Stimulated activated CD4-positive, alpha-beta T cell treated with anti-CD3 and anti-CD28 coated beads, TNF-alpha, amount 100 ng/mL, for 4 hours (primary cell): ENCODE measurements at regions not wholly inside any gene's neighbourhood (a gene's known extent, or its start where the extent isn't known, plus 50 kb on each side); places are given as distances from the start of the nearest gene placed in this dataset.

ENCODE experiments used
- DNase-seq, 3 experiments: peaks; one replicate each; pipeline ENCODE4 v3.0.0-alpha.2; 2020; ENCODE audit warnings: low read depth in 3 of 3

DNA sequence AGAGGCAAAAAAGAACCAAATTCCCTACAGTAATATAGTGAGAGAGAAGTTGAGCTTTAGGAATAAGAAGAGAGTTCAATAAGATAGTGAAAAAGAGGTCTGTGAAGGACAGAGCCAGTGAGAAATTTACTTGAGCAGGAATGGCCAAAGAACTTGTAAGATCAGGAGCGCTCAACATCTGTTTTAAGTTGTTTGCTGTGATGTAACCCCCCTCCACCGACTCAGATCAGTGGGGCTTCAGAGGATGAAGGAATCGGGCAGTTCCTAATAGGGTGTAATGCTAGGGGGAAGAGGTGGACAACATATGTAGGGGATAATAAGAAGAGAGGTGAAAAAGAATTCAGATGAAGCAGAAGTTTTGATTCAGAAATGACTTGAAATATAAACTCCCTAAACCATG is 85.3 kb upstream of the FNDC3A start:
- no peak for DNase-seq

- DNase-seq = no peak
Observed at GRCh38 chr13:48891586-48891985, 84.1 kb upstream of the FNDC3A start.

DNA sequence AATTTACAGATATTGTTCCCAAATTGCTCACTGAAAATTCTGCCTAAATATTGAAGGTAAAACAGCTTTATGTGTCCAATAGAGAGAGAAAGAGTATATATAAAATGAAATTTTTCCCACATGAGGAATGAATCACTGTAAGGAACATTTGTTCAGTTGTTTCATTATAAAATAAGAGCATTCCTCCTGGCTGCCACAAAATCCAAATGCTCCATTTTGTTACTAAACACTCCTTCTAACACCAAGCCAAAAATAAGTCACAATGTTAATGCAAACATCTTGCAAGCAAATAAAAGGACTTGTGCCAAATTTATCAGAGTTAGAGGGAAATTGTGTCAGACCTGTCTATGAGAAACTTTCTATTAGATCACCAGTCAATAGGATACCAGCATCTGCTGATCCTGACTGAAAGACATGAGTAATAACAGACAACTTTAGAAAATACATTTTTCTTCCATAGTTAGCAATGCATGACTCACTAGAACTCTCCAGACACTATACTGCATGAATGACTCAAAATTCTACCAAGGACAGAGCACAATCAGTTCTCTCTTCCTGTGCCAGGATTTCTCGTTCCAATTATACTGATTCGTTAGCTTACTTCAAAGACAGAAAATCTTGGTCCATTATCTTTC is 83.5 kb upstream of the FNDC3A start:
- no peak for DNase-seq

DNA sequence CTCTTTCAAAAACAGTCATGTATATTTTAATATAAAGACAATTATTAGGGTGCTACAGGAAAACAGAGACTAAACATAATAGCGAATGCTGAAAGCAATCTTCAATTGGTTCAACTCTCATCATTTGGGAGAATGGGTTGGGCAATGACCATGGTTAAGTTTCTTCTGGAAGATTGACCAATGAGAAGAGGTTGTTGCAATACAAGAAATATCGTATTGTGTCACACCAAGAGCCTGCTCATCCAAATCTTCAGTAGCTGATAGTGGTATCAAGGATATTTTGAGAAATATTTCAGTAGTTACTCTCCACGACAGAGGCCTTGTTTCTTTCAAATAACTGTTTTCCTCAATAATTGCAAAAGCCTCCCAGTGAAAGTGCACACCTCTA is 83.0 kb upstream of the FNDC3A start:
- no peak for DNase-seq

- no peak for DNase-seq
Observed at GRCh38 chr13:48896312-48896711, 79.4 kb upstream of the FNDC3A start.

GRCh38 chr13:48901781-48902180 is 73.9 kb upstream of the FNDC3A start:
- no peak for DNase-seq

DNA sequence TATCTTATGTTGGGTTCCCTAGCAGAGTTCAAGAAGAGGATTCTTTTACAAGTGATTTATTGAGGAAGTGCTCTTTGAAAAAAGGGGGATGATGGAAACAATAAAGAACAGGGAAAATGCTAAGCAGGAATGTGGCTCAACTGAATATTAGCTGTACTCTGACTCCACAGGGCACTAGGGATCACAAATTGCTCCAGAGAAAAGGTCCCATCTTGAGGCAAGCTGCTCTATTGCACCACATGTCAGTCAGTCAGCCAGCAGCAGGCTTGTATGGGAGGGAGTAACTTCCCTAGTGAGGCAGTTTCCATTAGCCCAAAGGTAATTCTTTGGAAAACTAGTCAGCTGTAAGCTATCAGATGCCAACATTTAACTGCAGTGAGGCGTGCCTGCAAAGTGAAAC is 73.3 kb upstream of the FNDC3A start:
- no peak for DNase-seq

DNA sequence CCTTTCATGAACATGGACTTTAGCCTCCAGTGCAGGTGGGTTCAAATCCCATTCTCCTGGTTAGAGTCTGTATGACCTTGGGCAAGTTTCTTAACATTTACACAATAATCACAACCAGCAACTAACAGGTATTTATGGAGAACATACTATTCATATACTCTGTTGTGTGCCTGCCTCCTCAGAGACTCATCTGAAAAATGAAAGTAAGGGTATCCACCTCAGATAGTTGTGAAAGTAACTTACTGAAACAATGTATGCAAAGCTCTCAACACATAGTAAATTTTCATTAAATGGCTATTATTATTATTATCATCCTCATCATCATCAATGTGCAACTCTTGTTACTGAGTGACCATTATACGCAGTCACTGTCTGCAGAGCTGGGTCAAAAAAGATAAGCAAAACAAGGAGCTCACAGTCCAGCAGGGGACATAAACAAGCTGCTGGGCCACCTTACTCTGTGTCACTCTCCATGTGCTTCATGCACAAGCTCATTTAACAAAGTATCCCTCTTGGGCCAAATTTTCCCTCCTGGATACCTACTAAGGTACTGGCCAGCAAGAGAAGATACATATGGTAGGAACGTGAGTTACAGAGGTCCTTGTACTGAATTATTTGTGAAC is 70.9 kb upstream of the FNDC3A start:
- no peak for DNase-seq

DNA sequence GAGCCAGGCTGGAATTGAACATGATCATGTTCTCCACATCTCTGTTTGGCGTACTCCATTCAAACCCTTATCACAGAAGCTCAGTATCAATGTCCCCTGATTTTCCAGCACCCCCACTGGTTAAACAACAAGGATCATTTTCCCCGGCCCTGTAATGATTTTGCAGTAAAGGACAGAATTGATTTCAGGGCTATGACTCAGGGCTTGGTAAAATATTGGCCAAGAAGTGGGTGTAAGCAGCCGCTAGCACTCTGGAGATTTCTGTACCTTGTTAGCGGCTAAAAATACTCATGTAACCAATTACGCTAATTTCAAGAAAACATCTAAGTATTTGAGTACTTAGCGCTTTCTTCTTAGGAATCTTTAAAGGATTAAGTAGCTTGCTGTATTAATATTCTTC is 69.5 kb upstream of the FNDC3A start:
- DNase-seq = no peak

- no peak for DNase-seq
Observed at GRCh38 chr13:48908381-48909055, 67.2 kb upstream of the FNDC3A start.

- DNase-seq = no peak
Observed at GRCh38 chr13:48909056-48909389, 66.7 kb upstream of the FNDC3A start.

DNA sequence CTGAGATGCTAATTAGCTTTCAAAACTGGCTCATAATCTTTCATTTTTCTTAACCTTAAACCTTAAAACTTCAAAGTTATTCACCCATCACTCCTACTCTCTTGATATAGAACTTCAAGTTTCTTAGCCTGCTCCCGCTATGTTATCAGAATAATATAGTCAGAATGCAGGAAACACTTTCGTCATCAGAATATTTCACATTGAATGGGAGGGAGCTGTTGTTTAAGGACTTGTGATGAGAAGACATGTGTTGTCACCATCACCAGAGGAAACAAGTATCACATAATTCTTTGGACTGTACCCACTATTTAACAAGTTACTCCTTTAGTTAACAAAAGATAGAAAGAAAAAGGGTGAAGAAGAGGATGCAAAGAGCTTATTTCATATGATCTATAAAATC is 65.0 kb upstream of the FNDC3A start:
- DNase-seq = no peak

DNA sequence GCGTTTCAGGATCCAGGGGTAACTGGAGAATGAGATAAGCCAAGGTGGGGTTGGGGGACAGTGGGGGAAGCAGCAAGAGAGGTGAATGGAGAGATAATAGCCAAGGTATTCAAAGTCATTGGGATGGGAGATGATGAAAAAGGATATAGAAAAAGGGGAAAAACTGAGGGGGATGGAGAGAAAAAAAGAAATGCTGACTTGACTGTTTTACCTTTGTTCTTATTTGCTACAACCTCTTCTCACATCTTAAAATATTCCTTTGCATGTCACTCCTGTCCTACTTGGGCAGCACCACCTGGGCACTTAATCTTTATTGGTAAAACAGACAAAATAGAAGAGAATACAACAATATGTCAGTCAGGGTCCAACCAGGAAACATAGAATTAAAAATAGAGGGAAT is 56.0 kb upstream of the FNDC3A start:
- DNase-seq = no peak

- DNase-seq = no peak
Observed at GRCh38 chr13:48920730-48921129, 55.0 kb upstream of the FNDC3A start.

DNA sequence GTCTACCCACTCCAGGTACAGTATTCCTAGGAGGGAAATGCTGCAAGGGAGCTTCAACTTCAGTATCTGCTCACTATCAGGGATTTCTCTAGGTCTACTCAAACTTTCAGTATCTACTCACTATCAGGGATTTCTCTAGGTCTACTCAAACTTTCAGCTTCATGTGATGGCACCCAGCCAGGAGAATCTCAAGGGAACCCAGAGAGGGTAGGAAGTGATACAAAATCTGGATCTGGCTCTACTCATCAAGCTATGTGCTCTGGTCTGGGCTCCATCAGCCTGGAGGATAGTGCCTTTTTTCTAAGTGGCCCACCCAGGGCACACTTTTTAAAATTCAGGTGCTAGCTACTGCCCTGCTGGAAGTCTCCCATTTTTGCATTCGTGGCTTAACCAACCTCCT is 52.3 kb upstream of the FNDC3A start:
- DNase-seq = no peak

DNA sequence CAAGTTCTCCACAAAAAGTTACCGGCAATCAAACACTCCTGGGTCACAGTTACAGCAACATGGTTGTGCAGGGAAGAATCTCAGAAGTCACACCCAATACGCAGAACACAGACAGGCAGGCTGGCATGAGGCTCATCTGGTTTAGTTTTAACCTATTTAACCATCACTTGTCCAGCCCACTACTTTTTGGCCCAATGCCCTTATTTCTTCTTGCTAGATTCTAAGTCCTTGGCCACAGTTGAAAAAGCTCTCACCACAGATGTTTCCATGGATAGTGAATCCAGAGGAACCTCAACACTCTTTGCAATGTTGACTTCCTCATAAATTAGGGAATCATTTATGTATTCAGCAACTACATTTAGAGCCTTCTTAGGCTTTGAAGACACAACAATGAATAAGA is 50.7 kb upstream of the FNDC3A start:
- DNase-seq = no peak
